ENCODE measurements at regions not wholly inside any gene's neighbourhood (a gene's known extent, or its start where the extent isn't known, plus 50 kb on each side); places are given as distances from the start of the nearest gene placed in this dataset.

- ATAC-seq (no peak), DNase-seq (no peak)
- intact Hi-C loops (cut with DNase I), result no loop called here
- no peak for TF ChIP-seq CTCF (IDR thresholded peaks at IDR 0.05)
- TF ChIP-seq POLR2A (IDR thresholded peaks at IDR 0.05), result no peak
- Histone ChIP-seq H3K9me3 (no peaks in the 10 kb centered on the region), H3K36me3 (no peaks in the 10 kb centered on the region), H3K4me3 (no peak overlapping the region), H3K4me1 (no peaks in the 10 kb centered on the region), H3K27ac (no peak overlapping the region), H3K27me3 (peaks cover 0 to 71% (median 16%) of the 10 kb centered on the region in 9 donors)
- 71 to 79% (median 77%) methylated on average over 4 of the region's 4 CpGs for WGBS, 4 donors
Observed at GRCh38 chr1:5430136-5430535, 562.1 kb downstream of the NPHP4 start.

GRCh38 chr1:5428351-5428750 is 563.9 kb downstream of the NPHP4 start:
- no peak for TF ChIP-seq POLR2A (IDR thresholded peaks at IDR 0.05)
- TF ChIP-seq CTCF (IDR thresholded peaks at IDR 0.05), result no peak
- H3K36me3 ChIP-seq, result no peaks in the 10 kb centered on the region
- no peak for DNase-seq
- H3K27ac ChIP-seq, result no peak overlapping the region
- H3K4me1 ChIP-seq, result peaks cover 0 to under 1% (median 0%) of the 10 kb centered on the region in 12 donors
- ATAC-seq, result no peak
- no peak overlapping the region for H3K4me3 ChIP-seq
- peaks cover 3 to 76% (median 18%) of the 10 kb centered on the region in 9 donors for H3K27me3 ChIP-seq
- WGBS, 4 donors, result 73 to 81% (median 78%) methylated on average over 7 of the region's 7 CpGs
- intact Hi-C loops (cut with DNase I), result no loop called here
- no peaks in the 10 kb centered on the region for H3K9me3 ChIP-seq

GRCh38 chr1:5427026-5427613 is 565.1 kb downstream of the NPHP4 start:
- TF ChIP-seq POLR2A (IDR thresholded peaks at IDR 0.05) (no peak), CTCF (IDR thresholded peaks at IDR 0.05) (no peak)
- peaks cover 0 to 5% (median 0%) of the 10 kb centered on the region in 12 donors for H3K4me1 ChIP-seq
- ATAC-seq (no peak), DNase-seq (no peak)
- WGBS, 4 donors, result 83 to 87% (median 84%) methylated on average over 9 of the region's 9 CpGs
- H3K9me3 ChIP-seq, result no peaks in the 10 kb centered on the region
- no peak overlapping the region for H3K27ac ChIP-seq
- intact Hi-C loops (cut with DNase I), result no loop called here
- no peak overlapping the region for H3K4me3 ChIP-seq
- peaks cover 3 to 77% (median 17%) of the 10 kb centered on the region in 9 donors for H3K27me3 ChIP-seq
- no peaks in the 10 kb centered on the region for H3K36me3 ChIP-seq

- intact Hi-C loops (cut with DNase I), result no loop called here
- Histone ChIP-seq H3K36me3 (no peaks in the 10 kb centered on the region), H3K9me3 (no peaks in the 10 kb centered on the region), H3K27me3 (peaks cover 3 to 76% (median 17%) of the 10 kb centered on the region in 9 donors), H3K27ac (no peak overlapping the region), H3K4me1 (peaks cover 0 to 5% (median 0%) of the 10 kb centered on the region in 12 donors), H3K4me3 (no peak overlapping the region)
- 34 to 39% (median 38%) methylated on average over 19 of the region's 19 CpGs for WGBS, 4 donors
- no peak for TF ChIP-seq POLR2A (IDR thresholded peaks at IDR 0.05)
- no peak for TF ChIP-seq CTCF (IDR thresholded peaks at IDR 0.05)
- DNase-seq (no peak), ATAC-seq (no peak)
Observed at GRCh38 chr1:5424802-5425703, 567.2 kb downstream of the NPHP4 start.

All from heart left ventricle (tissue), 16 donors.